ENCODE measurements at regions not wholly inside any gene's neighbourhood (a gene's known extent, or its start where the extent isn't known, plus 50 kb on each side); places are given as distances from the start of the nearest gene placed in this dataset.

DNA sequence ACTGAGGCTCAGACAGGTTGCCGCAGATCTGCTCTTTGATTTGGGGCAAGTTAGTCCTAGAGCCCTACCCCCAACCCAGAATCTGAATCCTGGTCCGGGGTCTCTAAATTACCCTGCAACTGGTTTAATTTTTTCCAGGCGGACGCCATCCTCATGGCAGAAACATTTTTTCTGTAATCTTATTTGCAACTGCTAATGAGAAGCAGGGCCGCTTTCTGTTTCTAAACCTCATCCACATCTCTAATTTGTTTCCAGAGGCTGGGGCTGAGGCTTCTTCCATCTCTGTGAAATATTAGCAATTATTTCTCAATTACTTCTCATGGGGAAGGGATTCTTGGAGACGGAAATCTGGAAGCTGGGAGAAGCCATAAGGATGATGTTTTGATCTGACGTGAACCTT is 261.6 kb downstream of the RPS24 start:
- TF ChIP-seq, protein P1, sequence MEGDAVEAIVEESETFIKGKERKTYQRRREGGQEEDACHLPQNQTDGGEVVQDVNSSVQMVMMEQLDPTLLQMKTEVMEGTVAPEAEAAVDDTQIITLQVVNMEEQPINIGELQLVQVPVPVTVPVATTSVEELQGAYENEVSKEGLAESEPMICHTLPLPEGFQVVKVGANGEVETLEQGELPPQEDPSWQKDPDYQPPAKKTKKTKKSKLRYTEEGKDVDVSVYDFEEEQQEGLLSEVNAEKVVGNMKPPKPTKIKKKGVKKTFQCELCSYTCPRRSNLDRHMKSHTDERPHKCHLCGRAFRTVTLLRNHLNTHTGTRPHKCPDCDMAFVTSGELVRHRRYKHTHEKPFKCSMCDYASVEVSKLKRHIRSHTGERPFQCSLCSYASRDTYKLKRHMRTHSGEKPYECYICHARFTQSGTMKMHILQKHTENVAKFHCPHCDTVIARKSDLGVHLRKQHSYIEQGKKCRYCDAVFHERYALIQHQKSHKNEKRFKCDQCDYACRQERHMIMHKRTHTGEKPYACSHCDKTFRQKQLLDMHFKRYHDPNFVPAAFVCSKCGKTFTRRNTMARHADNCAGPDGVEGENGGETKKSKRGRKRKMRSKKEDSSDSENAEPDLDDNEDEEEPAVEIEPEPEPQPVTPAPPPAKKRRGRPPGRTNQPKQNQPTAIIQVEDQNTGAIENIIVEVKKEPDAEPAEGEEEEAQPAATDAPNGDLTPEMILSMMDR (IDR thresholded peaks at IDR 0.05), result no peak
- TF ChIP-seq EP300 (IDR thresholded peaks at IDR 0.05), result no peak

Data from tibial nerve (tissue), 4 donors.